ENCODE measurements at regions not wholly inside any gene's neighbourhood (a gene's known extent, or its start where the extent isn't known, plus 50 kb on each side); places are given as distances from the start of the nearest gene placed in this dataset.

- TF ChIP-seq RELA (CRISPR knock-in tag; IDR thresholded peaks at IDR 0.05; ENCODE audit: borderline replicate concordance) (no peak), ZNF671 (CRISPR knock-in tag; IDR thresholded peaks at IDR 0.05) (no peak), IRF2 (CRISPR knock-in tag; IDR thresholded peaks at IDR 0.05; ENCODE audit: borderline replicate concordance, low read depth) (no peak), JUN (CRISPR knock-in tag; IDR thresholded peaks at IDR 0.05) (no peak), ZBTB21 (CRISPR knock-in tag; IDR thresholded peaks at IDR 0.05; ENCODE audit: borderline replicate concordance) (no peak), PRRX2 (CRISPR knock-in tag; IDR thresholded peaks at IDR 0.05) (no peak), SMAD4 (CRISPR knock-in tag; IDR thresholded peaks at IDR 0.05) (no peak), USF1 (CRISPR knock-in tag; IDR thresholded peaks at IDR 0.05) (no peak), MAX (CRISPR knock-in tag; IDR thresholded peaks at IDR 0.05) (no peak), NR2C2 (CRISPR knock-in tag; IDR thresholded peaks at IDR 0.05) (no peak)
Observed at GRCh38 chr12:40560848-40561247, 131.4 kb upstream of the CNTN1 start (continued).

- TF ChIP-seq SMAD3 (CRISPR knock-in tag; IDR thresholded peaks at IDR 0.05; ENCODE audit: borderline replicate concordance) (no peak), FOXP1 (CRISPR knock-in tag; IDR thresholded peaks at IDR 0.05; ENCODE audit: borderline replicate concordance) (no peak), PREB (CRISPR knock-in tag; IDR thresholded peaks at IDR 0.05; ENCODE audit: borderline replicate concordance) (no peak), JAZF1 (CRISPR knock-in tag; IDR thresholded peaks at IDR 0.05) (no peak), ZMAT4 (CRISPR knock-in tag; IDR thresholded peaks at IDR 0.05) (no peak), USF2 (CRISPR knock-in tag; IDR thresholded peaks at IDR 0.05) (no peak), FOXJ3 (CRISPR knock-in tag; IDR thresholded peaks at IDR 0.05; ENCODE audit: borderline replicate concordance) (no peak), NFE2L1 (CRISPR knock-in tag; IDR thresholded peaks at IDR 0.05) (no peak), ZNF423 (CRISPR knock-in tag; IDR thresholded peaks at IDR 0.05) (no peak), NR1H2 (CRISPR knock-in tag; IDR thresholded peaks at IDR 0.05) (no peak), MAX (CRISPR knock-in tag; IDR thresholded peaks at IDR 0.05) (no peak), ZBTB43 (CRISPR knock-in tag; IDR thresholded peaks at IDR 0.05) (no peak), ZNF263 (CRISPR knock-in tag; IDR thresholded peaks at IDR 0.05; ENCODE audit: low read depth) (no peak)
- CTCF ChIA-PET = no interaction called here
- Mint-ChIP-seq H3K4me3 (no peak overlapping the region), H3K27ac (no peak overlapping the region), H3K27me3 (ENCODE audit: low read depth) (no peaks in the 10 kb centered on the region), H3K9me3 (no peaks in the 10 kb centered on the region), H3K36me3 (no peaks in the 10 kb centered on the region), H3K4me1 (no peaks in the 10 kb centered on the region)
- DNase-seq (ENCODE audit: low spot score) = no peak
- ATAC-seq = no peak
- POLR2A ChIA-PET = no interaction called here
Observed at GRCh38 chr12:40561395-40561966, 130.8 kb upstream of the CNTN1 start.
